Erythroblast (primary cell): ENCODE measurements at regions not wholly inside any gene's neighbourhood (a gene's known extent, or its start where the extent isn't known, plus 50 kb on each side); places are given as distances from the start of the nearest gene placed in this dataset.

ENCODE experiments used
- GATA1 ChIP-seq: IDR thresholded peaks from 2 replicates; pipeline ENCODE4 v1.6.1; 2011; ENCODE audit warnings: low read depth, mild to moderate bottlenecking, control low read depth, low read length, moderate library complexity
- POLR2A ChIP-seq: IDR thresholded peaks from 2 replicates; pipeline ENCODE4 v1.6.1; 2011; ENCODE audit warnings: mild to moderate bottlenecking, low read length

DNA sequence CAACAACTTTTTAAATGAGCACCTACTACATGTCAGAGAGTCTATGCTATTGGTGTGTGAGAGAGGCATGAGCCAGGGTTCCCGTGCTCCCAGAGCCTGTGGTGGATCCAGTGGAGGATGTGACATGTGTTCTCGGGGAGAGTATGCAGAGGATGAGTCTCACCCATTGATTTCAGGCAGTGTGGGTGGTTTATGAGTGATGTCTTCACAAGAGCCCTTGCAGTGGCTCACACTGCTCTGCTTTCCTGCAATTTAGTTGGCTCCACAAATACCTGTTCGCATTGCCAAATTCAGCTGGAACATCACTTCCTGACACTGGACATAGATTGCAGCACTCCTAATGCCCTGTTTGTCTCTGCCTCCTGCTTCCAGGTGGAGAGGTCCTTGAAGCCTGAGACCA, 243.6 kb upstream of the CXCR4 start:
- no peak for TF ChIP-seq POLR2A
- TF ChIP-seq GATA1: no peak
